ENCODE measurements at regions not wholly inside any gene's neighbourhood (a gene's known extent, or its start where the extent isn't known, plus 50 kb on each side); places are given as distances from the start of the nearest gene placed in this dataset.
"Not testable (repeated sequence)": the region's sequence is repeated elsewhere in the genome, so short reads cannot be mapped to it uniquely, and the experiment has no call there.

GRCh38 chr1:55522982-55523381 is 307.8 kb upstream of the USP24 start:
- no peak for DNase-seq
- ATAC-seq: no peak
- intact Hi-C loops (cut with micrococcal nuclease): no loop called here

DNA sequence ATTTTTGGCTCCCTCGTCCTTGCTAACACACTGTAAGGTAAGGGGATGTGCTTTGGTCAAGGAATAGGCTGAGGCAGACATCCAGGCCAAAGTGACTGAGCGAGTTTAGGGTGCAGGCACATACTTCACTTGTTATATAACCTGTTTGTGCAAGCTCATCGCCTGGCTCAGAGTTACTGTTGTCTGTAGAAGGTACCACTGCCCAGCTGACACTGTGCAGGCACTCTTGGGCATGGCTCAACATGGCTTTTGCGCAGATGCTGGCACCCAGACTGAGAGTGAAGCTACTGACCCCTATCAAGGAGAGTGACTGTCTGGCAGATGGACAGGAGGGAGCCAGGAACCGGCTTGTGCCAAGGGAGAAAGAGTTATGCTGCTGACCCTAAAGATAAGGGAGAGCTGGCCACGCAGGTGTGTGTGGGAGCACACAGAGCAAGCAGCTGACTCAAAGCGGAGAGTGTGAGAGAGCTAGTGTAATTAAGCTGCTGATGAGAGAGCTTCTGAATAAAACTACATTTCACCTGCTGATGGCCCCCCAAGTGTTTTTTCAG is 307.3 kb upstream of the USP24 start:
- DNase-seq: no peak
- peak; percentile 43 for ATAC-seq
- intact Hi-C loops (cut with micrococcal nuclease): no loop called here

GRCh38 chr1:55520861-55521260 is 305.7 kb upstream of the USP24 start:
- intact Hi-C loops (cut with micrococcal nuclease): no loop called here
- DNase-seq: no peak
- no peak for ATAC-seq

DNA sequence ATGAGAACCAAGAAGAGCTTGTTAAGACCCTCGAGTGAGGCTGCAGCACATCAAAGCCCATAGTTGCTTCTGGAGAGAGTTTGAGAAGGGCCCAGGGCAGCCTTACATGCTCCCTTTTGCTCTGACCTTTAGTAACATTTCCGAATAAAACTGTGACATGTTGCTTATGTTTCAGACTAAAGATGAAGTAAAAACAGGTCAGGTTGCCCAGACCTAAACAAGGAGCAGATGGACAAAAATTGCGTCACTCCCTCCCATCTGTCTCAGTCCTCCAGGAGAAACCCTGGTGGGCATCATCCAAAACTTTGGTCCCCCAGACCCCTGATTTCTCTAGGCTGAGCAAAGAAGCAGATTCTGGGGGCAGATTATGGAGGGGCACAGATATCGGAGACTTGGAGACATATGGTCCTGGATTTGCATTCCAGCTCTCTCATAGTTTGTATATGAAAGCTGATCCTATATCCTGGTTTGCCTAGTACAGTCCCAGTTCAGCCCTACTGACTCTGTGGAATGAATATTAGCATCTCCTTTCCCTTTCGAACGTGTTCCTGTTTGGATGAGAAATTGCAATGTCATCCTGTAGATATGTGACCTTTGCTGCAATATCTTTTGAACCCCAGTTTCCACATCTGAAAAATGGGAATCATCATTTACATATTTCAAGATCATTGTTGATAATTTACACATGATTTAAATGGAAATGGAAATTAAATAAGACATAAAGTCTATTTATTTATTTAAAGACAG is 304.9 kb upstream of the USP24 start:
- DNase-seq: no peak
- ATAC-seq: no peak
- intact Hi-C loops (cut with micrococcal nuclease): no loop called here

GRCh38 chr1:55519276-55519675 is 304.1 kb upstream of the USP24 start:
- intact Hi-C loops (cut with micrococcal nuclease): no loop called here
- DNase-seq (no peak), ATAC-seq (no peak)

DNA sequence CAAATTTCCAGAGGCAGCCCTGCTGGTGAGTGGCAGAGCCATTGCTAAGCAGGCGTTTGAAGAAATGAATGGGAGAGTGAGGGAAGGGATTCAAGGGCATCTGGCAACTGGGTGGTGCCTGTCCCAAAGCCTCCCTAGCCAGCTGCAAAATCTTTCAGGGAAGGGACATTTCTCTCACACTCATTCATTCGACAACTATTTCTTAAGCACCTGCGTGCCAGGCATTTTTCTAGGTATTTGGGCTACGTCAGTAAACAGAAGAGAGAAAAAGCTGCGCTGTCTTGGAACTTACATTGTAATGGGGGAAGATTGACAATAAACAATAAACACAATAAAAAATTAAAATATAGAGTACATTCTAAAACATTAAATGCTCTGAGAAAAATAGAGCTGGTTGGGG is 301.9 kb upstream of the USP24 start:
- DNase-seq: no peak
- intact Hi-C loops (cut with micrococcal nuclease): no loop called here
- no peak for ATAC-seq

GRCh38 chr1:55514571-55514970 is 299.4 kb upstream of the USP24 start:
- ATAC-seq; intact Hi-C loops (cut with micrococcal nuclease); DNase-seq: not testable (repeated sequence)

GRCh38 chr1:55512466-55512865 is 297.3 kb upstream of the USP24 start:
- ATAC-seq (no peak), DNase-seq (no peak)
- intact Hi-C loops (cut with micrococcal nuclease): no loop called here

- intact Hi-C loops (cut with micrococcal nuclease): no loop called here
- ATAC-seq: no peak
- no peak for DNase-seq
These were observed 292.4 kb upstream of the USP24 start for GRCh38 chr1:55507578-55507931.

DNA sequence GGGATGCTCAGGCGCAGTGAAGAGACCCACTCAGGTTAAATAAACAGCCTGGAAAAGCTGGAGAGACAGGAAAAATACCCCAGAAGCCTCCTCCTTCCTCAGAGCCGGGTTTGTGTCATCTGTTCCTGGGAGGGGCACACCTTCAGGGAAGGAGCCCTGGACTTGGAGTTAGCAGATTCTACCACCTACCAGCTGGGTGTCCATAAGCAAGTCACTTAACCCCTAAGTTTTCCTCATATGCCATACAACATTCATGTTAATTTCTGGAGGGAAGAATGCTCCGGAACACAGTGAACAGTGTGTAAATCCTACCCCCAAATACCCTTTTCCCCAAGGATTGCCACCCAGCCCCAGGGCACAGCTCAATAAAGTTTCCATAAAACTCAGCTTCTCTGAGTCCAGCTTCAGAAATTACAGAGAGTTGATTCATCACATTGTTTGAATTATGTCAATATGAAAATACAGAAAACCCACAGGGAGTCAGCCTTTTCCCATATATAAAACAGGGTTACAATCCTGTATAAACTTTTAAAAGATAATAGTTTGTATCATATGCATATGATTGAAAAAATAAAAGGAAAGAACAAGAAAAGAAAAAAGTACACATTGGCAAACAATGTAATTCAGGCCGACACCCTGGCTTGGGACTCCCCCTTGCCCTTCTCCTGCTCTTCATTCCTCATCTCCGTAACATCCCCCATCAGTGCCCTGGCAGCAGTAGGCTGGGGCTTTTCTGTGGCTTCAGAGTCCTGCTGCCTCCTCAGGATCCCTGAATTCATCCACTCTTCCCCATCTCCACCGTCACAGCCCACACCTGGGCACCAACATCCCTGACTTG is 291.8 kb upstream of the USP24 start:
- intact Hi-C loops (cut with micrococcal nuclease): no loop called here
- ATAC-seq: no peak
- no peak for DNase-seq

GRCh38 chr1:55505326-55505725 is 290.2 kb upstream of the USP24 start:
- DNase-seq (no peak), ATAC-seq (no peak)
- intact Hi-C loops (cut with micrococcal nuclease): no loop called here

DNA sequence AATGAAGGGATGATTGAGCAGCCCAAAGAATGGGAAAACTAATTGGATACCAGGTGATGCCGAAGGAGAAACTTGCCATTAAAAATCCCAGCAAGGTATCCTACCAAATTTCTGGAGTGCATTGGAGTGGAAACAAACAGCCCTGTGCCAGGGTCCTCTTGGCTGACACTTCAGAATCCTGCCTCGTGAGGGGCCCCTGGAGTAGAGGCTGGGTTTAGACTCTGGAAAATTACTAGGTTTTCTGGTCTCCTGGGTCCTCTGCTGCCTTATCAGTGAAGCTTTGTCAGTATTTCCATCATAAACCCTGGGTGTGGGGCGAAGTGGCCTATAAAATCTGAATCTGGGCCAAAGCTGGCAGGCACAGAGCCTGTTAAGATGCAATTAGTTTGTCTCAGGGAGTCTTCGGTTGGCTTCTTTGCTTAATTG is 289.2 kb upstream of the USP24 start:
- intact Hi-C loops (cut with micrococcal nuclease): no loop called here
- DNase-seq (no peak), ATAC-seq (peak; percentile 31)

GRCh38 chr1:55503663-55504305 is 288.6 kb upstream of the USP24 start:
- ATAC-seq: no peak
- intact Hi-C loops (cut with micrococcal nuclease): no loop called here

GRCh38 chr1:55500601-55501000 is 285.4 kb upstream of the USP24 start:
- ATAC-seq (no peak), DNase-seq (no peak)
- intact Hi-C loops (cut with micrococcal nuclease): no loop called here

More at GRCh38 chr1:55503663-55504305, 288.6 kb upstream of the USP24 start:
- DNase-seq: no peak

DNA sequence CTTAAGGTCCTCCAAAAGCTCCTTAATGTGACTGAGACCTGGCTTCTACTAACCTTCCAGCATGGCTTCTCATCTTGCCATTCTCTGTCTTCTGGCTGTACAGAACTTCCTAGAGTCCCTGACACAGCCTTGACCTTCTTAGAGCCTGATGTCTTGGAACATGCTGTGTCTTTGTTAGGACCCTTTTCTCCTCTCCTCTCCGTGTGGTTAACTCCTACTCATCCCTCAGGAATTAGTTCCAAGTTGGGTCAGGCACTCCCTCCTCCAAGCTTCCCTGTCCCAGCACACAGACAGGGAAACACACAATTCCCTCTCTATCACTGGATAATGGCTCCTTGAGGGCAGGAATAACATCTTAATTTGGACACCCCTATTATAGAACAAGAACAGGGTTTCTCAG is 275.4 kb upstream of the USP24 start:
- DNase-seq (no peak), ATAC-seq (no peak)
- intact Hi-C loops (cut with micrococcal nuclease): no loop called here

DNA sequence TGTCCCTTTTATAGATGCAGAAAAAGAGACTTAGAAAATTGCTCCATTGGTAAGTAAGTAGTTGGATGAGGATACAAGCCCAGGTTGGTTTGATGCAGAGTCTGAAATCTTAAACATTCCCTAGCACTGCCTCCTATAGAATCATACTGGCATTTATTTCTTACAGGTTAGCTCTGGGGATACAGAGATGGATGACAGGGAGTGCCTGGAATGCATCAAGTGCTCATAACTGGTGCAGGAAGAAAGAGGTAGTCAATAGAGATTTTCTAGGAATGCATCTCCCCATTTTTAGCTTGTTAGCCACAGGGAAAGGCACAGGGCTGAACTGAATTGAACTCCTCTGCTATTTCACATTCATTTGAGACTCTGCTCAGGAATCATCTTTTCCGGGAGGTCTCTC is 269.0 kb upstream of the USP24 start:
- no peak for ATAC-seq
- DNase-seq: no peak
- intact Hi-C loops (cut with micrococcal nuclease): no loop called here

DNA sequence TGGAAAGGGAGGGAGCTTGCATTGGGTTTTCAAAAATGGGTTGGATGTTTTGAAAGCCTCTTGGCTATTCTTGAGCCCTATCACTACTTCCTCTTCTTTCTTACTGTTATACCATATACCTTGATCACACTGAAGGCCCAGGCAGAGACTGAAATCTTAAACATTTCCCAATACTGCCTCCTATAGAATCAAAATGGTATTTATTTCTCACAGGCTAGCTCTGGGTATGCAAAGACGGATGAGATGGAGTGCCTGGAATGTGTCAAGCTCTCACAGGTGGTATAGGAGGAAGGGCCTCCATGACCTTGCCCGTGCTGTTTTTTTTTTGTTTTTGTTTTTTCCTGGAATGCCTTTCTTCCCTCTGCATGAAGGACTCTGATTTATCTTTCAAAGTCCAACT is 268.4 kb upstream of the USP24 start:
- no peak for DNase-seq
- ATAC-seq: no peak
- intact Hi-C loops (cut with micrococcal nuclease): no loop called here

DNA sequence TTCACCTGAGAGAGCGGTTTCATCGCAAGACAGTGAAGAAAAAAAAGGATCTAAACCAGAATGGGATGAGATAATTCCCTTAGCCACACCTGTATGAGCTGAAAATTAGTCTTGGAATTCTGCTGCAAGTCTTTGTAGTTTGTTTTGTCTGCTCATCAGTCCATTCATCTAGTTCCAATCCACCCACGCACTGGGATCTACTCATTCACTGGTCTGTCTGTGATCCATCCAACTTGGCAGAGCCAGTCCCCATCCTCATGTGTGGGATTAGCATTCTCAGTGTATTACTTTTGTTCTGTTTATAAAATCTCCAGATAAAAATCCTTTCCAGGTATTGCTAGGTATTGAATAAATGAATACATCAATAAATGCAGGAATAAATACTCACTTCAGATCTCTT is 266.5 kb upstream of the USP24 start:
- DNase-seq: no peak
- intact Hi-C loops (cut with micrococcal nuclease): no loop called here

DNA sequence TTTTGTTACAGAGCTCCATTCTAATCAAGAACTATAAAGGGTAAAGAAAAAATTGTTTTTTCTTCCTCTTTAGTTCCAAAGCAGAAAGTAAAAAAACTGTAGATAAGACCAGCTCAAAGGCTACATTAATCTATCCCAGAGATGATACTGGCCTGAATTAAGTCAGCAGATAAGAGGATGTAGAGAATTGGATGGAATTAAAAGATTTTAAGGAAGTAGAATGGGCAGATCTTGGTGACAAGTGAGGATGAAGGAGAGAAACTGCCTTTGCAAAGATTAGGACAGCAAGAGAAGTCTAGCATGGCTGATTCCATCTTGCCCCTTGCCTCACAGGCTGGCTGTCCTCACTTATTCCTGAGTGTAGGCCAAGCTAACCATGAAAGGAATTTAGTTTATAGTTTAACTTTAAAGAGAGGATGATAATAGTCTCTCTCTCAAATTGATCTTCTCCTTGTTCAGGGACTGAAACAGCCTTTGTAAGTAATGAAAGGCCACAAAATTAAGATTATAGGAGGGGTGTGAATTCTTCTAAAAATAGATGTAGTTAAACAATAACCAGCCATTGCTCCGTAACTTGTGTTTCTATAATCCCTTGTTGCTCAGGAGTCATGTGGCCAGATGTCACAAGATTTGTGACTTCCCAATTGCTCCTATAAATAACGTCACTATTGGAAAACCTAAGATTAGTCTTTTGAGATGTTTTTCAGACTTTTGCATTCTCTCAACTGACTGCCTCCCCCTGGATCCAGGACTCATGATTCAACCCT is 265.0 kb upstream of the USP24 start:
- intact Hi-C loops (cut with micrococcal nuclease): no loop called here
- no peak for DNase-seq

More for the DNA sequence above, 266.5 kb upstream of the USP24 start:
- ATAC-seq: no peak

More for the DNA sequence above, 265.0 kb upstream of the USP24 start:
- ATAC-seq: no peak

All from left ventricle myocardium superior (tissue), 1 donor.